ENCODE measurements at regions not wholly inside any gene's neighbourhood (a gene's known extent, or its start where the extent isn't known, plus 50 kb on each side); places are given as distances from the start of the nearest gene placed in this dataset.

DNA sequence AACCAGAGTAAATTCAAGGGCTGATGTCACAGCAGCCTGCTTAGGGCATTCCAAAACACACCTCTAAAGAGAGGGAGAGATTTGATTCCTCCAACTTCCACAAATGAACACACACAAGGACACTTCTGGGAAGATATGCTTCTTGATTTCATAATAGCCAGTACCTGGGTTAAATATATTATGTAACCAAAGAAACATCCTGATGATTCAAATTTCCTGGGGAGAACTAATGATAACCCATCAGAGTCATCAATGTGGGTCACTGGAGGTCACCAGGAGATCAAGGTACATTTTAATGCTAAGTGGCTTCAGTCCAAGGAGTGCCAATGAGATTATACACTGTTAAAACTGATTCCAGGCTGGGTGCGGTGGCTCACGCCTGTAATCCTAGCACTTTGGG is 54.0 kb upstream of the DOCK9 start:
- Histone ChIP-seq H3K79me2 (no peaks in the 10 kb centered on the region), H3K27ac (no peak overlapping the region), H3K9me2 (replicated peaks; ENCODE audit: insufficient read depth) (no peaks in the 10 kb centered on the region), H3K27me3 (no peaks in the 10 kb centered on the region), H3K36me3 (replicated peaks; ENCODE audit: insufficient read depth, low read depth) (no peaks in the 10 kb centered on the region), H3K4me1 (ENCODE audit: insufficient read depth) (no peaks in the 10 kb centered on the region), H2AFZ (no peak overlapping the region), H3K4me2 (no peak overlapping the region), H4K20me1 (ENCODE audit: insufficient read depth, poor library complexity, severe bottlenecking) (no peaks in the 10 kb centered on the region), H3K4me3 (no peak overlapping the region), H3K9me3 (ENCODE audit: low read depth) (no peaks in the 10 kb centered on the region)
- WGBS (ENCODE audit: low lambda C conversion rate, missing lambda C conversion rate) = 96% methylated on average over 2 of the region's 2 CpGs
- no peak for TF ChIP-seq EZH2 (IDR thresholded peaks at IDR 0.05; ENCODE audit: borderline replicate concordance)
- TF ChIP-seq, protein P1, sequence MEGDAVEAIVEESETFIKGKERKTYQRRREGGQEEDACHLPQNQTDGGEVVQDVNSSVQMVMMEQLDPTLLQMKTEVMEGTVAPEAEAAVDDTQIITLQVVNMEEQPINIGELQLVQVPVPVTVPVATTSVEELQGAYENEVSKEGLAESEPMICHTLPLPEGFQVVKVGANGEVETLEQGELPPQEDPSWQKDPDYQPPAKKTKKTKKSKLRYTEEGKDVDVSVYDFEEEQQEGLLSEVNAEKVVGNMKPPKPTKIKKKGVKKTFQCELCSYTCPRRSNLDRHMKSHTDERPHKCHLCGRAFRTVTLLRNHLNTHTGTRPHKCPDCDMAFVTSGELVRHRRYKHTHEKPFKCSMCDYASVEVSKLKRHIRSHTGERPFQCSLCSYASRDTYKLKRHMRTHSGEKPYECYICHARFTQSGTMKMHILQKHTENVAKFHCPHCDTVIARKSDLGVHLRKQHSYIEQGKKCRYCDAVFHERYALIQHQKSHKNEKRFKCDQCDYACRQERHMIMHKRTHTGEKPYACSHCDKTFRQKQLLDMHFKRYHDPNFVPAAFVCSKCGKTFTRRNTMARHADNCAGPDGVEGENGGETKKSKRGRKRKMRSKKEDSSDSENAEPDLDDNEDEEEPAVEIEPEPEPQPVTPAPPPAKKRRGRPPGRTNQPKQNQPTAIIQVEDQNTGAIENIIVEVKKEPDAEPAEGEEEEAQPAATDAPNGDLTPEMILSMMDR (IDR thresholded peaks at IDR 0.05; ENCODE audit: poor library complexity) = no peak
- TF ChIP-seq EZH2phosphoT487 (IDR thresholded peaks at IDR 0.05; ENCODE audit: low read depth, severe bottlenecking, unreplicated experiment) = no peak
- DNase-seq (ENCODE audit: low spot score) = no peak

DNA sequence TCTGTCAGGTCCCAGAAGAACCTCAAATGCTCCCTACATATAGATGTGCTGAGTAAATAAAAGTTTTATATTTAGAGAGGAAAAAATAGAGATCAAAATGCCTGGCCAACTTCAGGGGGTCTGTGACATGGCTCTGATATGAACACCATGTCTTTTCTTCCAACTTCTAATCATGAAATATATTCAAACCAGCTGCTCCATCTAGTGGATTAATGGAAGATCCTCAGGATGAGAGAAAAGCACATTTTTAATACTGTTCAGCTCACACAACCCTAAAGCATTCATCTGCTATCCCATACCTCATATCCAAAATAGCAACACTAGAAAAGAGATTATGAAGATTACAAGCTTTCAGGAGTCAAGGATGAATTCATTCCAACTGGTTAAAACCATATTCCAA is 56.0 kb upstream of the DOCK9 start:
- Histone ChIP-seq H3K4me3 (no peak overlapping the region), H3K79me2 (no peaks in the 10 kb centered on the region), H3K9me3 (ENCODE audit: low read depth) (no peaks in the 10 kb centered on the region), H3K27me3 (no peaks in the 10 kb centered on the region), H3K4me1 (ENCODE audit: insufficient read depth) (no peaks in the 10 kb centered on the region), H3K4me2 (no peak overlapping the region), H3K27ac (no peak overlapping the region), H2AFZ (no peak overlapping the region), H4K20me1 (ENCODE audit: insufficient read depth, poor library complexity, severe bottlenecking) (no peaks in the 10 kb centered on the region), H3K36me3 (replicated peaks; ENCODE audit: insufficient read depth, low read depth) (no peaks in the 10 kb centered on the region), H3K9me2 (replicated peaks; ENCODE audit: insufficient read depth) (no peaks in the 10 kb centered on the region)
- DNase-seq (ENCODE audit: low spot score) = peak; percentile 47
- TF ChIP-seq EZH2 (IDR thresholded peaks at IDR 0.05; ENCODE audit: borderline replicate concordance) = no peak
- TF ChIP-seq, protein P1 (IDR thresholded peaks at IDR 0.05; ENCODE audit: poor library complexity) = peak; percentile 71

DNA sequence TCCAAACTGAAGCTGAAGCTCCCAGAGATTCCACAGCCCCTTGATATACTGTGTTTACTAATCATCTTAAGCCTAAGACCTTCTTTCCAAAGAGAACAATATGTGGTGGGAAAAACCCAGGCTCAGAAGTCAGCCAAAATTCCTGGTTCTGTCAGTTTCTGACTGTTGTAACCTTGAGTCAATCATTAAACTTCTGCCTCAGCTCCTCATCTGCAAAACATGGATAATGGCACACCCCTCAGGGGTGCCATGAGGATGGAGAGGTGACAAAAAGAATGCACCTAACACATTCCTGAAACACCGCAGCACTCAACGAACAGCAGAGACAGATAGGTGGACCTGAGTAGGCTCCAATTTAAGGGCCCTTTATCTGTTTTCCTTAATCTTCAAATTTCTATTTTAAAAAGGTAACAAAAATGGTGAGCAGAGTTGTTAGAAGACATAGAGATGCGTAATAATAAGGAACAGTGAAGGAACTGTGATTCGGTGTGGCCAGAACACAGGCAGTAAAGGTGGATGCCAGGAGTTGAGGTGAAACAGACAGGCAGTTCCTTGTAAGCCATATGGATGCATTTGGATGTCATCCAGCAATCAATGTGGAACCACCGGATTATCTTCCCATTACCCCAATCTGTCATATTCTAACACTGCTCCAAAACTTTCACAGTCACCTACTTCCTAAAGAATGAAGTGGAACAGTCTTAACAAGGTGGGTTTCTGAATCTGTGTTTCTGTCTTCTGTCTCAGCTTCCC is 56.6 kb upstream of the DOCK9 start:
- whole genome bisulfite sequencing (ENCODE audit: low lambda C conversion rate, missing lambda C conversion rate) = 71% methylated on average over 5 of the region's 5 CpGs
- Histone ChIP-seq H3K4me3 (no peak overlapping the region), H3K9me3 (ENCODE audit: low read depth) (no peaks in the 10 kb centered on the region), H3K27ac (no peak overlapping the region), H4K20me1 (ENCODE audit: insufficient read depth, poor library complexity, severe bottlenecking) (no peaks in the 10 kb centered on the region), H3K9me2 (replicated peaks; ENCODE audit: insufficient read depth) (no peaks in the 10 kb centered on the region), H3K27me3 (no peaks in the 10 kb centered on the region), H3K36me3 (replicated peaks; ENCODE audit: insufficient read depth, low read depth) (no peaks in the 10 kb centered on the region), H2AFZ (no peak overlapping the region), H3K79me2 (no peaks in the 10 kb centered on the region), H3K4me1 (ENCODE audit: insufficient read depth) (peaks cover 2% of the 10 kb centered on the region), H3K4me2 (no peak overlapping the region)
- TF ChIP-seq EZH2 (IDR thresholded peaks at IDR 0.05; ENCODE audit: borderline replicate concordance) = no peak
- no peak for TF ChIP-seq EZH2phosphoT487 (IDR thresholded peaks at IDR 0.05; ENCODE audit: low read depth, severe bottlenecking, unreplicated experiment)
- TF ChIP-seq, protein P1 (IDR thresholded peaks at IDR 0.05; ENCODE audit: poor library complexity) = no peak
- DNase-seq (ENCODE audit: low spot score) = no peak

Data from hepatocyte (in vitro differentiated cells).